GM18511 (cell line): ENCODE measurements at regions not wholly inside any gene's neighbourhood (a gene's known extent, or its start where the extent isn't known, plus 50 kb on each side); places are given as distances from the start of the nearest gene placed in this dataset.

Experiments
- ATAC-seq: cut with Tn5 transposase; IDR thresholded peaks from one replicate; pipeline ENCODE4 v1.9.1; 2021; ENCODE audit warnings: mild to moderate bottlenecking, moderate library complexity; ENCODE audit not compliant: unreplicated experiment

GRCh38 chrX:104309169-104309568 is 54.4 kb upstream of the ESX1 start:
- ATAC-seq, result no peak

- ATAC-seq, result no peak
Observed at GRCh38 chrX:104307341-104307740, 52.6 kb upstream of the ESX1 start.

GRCh38 chrX:104306180-104306579 is 51.4 kb upstream of the ESX1 start:
- ATAC-seq, result no peak
